ENCODE measurements at regions not wholly inside any gene's neighbourhood (a gene's known extent, or its start where the extent isn't known, plus 50 kb on each side); places are given as distances from the start of the nearest gene placed in this dataset.
"Not testable (repeated sequence)": the region's sequence is repeated elsewhere in the genome, so short reads cannot be mapped to it uniquely, and the experiment has no call there.

- TF ChIP-seq POLR2A (IDR thresholded peaks at IDR 0.05) (no peak), CTCF (IDR thresholded peaks at IDR 0.05) (no peak)
- Histone ChIP-seq H3K27me3 (peaks cover 13% of the 10 kb centered on the region), H3K27ac (no peak overlapping the region), H3K36me3 (replicated peaks in 1 of 2) (no peaks in the 10 kb centered on the region), H3K4me1 (replicated peaks in 1 of 2) (no peaks in the 10 kb centered on the region), H3K4me3 (no peak overlapping the region), H3K9me3 (replicated peaks in 1 of 3) (no peaks in the 10 kb centered on the region)
- DNase-seq, result no peak
- 36 to 53% (median 43%) methylated on average over 1 of the region's 1 CpG for WGBS, 4 donors
- intact Hi-C loops (cut with DNase I), result no loop called here
These were observed 85.3 kb upstream of the GPR101 start for GRCh38 chrX:137119049-137119448.

GRCh38 chrX:137118536-137118935 is 84.7 kb upstream of the GPR101 start:
- DNase-seq, result no peak
- Histone ChIP-seq H3K4me3 (no peak overlapping the region), H3K27ac (no peak overlapping the region), H3K9me3 (replicated peaks in 1 of 3) (no peaks in the 10 kb centered on the region), H3K27me3 (peaks cover 13% of the 10 kb centered on the region), H3K36me3 (replicated peaks in 1 of 2) (no peaks in the 10 kb centered on the region), H3K4me1 (replicated peaks in 1 of 2) (no peaks in the 10 kb centered on the region)
- WGBS, 4 donors, result 67 to 94% (median 82%) methylated on average over 1 of the region's 1 CpG
- TF ChIP-seq POLR2A (IDR thresholded peaks at IDR 0.05), result no peak
- TF ChIP-seq CTCF (IDR thresholded peaks at IDR 0.05), result no peak
- intact Hi-C loops (cut with DNase I), result no loop called here

GRCh38 chrX:137118136-137118535 is 84.3 kb upstream of the GPR101 start:
- intact Hi-C loops (cut with DNase I), result no loop called here
- Histone ChIP-seq H3K9me3 (replicated peaks in 1 of 3) (no peaks in the 10 kb centered on the region), H3K4me1 (replicated peaks in 1 of 2) (no peaks in the 10 kb centered on the region), H3K27ac (no peak overlapping the region), H3K4me3 (no peak overlapping the region), H3K27me3 (peaks cover 13% of the 10 kb centered on the region), H3K36me3 (replicated peaks in 1 of 2) (no peaks in the 10 kb centered on the region)
- WGBS, 4 donors, result 30 to 70% (median 44%) methylated on average over 2 of the region's 2 CpGs
- TF ChIP-seq POLR2A (IDR thresholded peaks at IDR 0.05) (no peak), CTCF (IDR thresholded peaks at IDR 0.05) (no peak)
- DNase-seq, result no peak

- H3K9me3 ChIP-seq (replicated peaks in 1 of 3); H3K27ac ChIP-seq; H3K4me3 ChIP-seq; DNase-seq; intact Hi-C loops (cut with DNase I); H3K36me3 ChIP-seq (replicated peaks in 1 of 2); H3K4me1 ChIP-seq (replicated peaks in 1 of 2): not testable (repeated sequence)
- peaks cover 15% of the 10 kb centered on the region for H3K27me3 ChIP-seq
- WGBS, 4 donors, result 92 to 98% (median 92%) methylated on average over 3 of the region's 3 CpGs
These were observed 74.1 kb upstream of the GPR101 start for GRCh38 chrX:137107877-137108276.

- WGBS, 4 donors, result 56 to 69% (median 63%) methylated on average over 7 of the region's 7 CpGs
- Histone ChIP-seq H3K4me3 (no peak overlapping the region), H3K27me3 (peaks cover 31% of the 10 kb centered on the region), H3K4me1 (replicated peaks in 1 of 2) (no peaks in the 10 kb centered on the region), H3K36me3 (replicated peaks in 1 of 2) (no peaks in the 10 kb centered on the region), H3K9me3 (replicated peaks in 1 of 3) (no peaks in the 10 kb centered on the region), H3K27ac (no peak overlapping the region)
- TF ChIP-seq POLR2A (IDR thresholded peaks at IDR 0.05) (no peak), CTCF (IDR thresholded peaks at IDR 0.05) (no peak)
- intact Hi-C loops (cut with DNase I), result no loop called here
- no peak for DNase-seq
These were observed 67.6 kb upstream of the GPR101 start for GRCh38 chrX:137101273-137101990.

All from adrenal gland (tissue), 9 donors.